HUES64 (cell line): ENCODE measurements at regions not wholly inside any gene's neighbourhood (a gene's known extent, or its start where the extent isn't known, plus 50 kb on each side); places are given as distances from the start of the nearest gene placed in this dataset.

ENCODE experiments used
- H3K27ac ChIP-seq: 2 replicates; pipeline ENCODE4 v1.7.0; 2013; ENCODE audit warnings: low read depth, low read length, inconsistent platforms
- H3K27me3 ChIP-seq: 2 replicates; pipeline ENCODE4 v1.6.1; 2013; ENCODE audit warnings: mild to moderate bottlenecking, low read length; ENCODE audit not compliant: insufficient read depth
- H3K36me3 ChIP-seq: 2 replicates; pipeline ENCODE4 v1.6.1; 2013; ENCODE audit warnings: mild to moderate bottlenecking, low read length; ENCODE audit not compliant: insufficient read depth
- H3K4me1 ChIP-seq: 2 replicates; pipeline ENCODE4 v1.6.1; 2013; ENCODE audit warnings: mild to moderate bottlenecking, low read length, moderate library complexity; ENCODE audit not compliant: insufficient read depth
- H3K4me3 ChIP-seq: 2 replicates; pipeline ENCODE4 v1.5.1; 2013; ENCODE audit warnings: mild to moderate bottlenecking, low read length, moderate library complexity
- H3K9ac ChIP-seq: 2 replicates; pipeline ENCODE4 v1.6.1; 2013; ENCODE audit warnings: mild to moderate bottlenecking, low read depth, low read length
- H3K9me3 ChIP-seq: 2 replicates; pipeline ENCODE4 v1.6.1; 2013; ENCODE audit warnings: low read depth, low read length; ENCODE audit not compliant: insufficient read depth
- WGBS: fragments of 150-250, 120-280 bp; methylation state at CpG from one replicate; pipeline ENCODE4 v1.1.7; 2013; ENCODE audit warnings: missing lambda C conversion rate; 5-methylcytosine and 5-hydroxymethylcytosine counted together

DNA sequence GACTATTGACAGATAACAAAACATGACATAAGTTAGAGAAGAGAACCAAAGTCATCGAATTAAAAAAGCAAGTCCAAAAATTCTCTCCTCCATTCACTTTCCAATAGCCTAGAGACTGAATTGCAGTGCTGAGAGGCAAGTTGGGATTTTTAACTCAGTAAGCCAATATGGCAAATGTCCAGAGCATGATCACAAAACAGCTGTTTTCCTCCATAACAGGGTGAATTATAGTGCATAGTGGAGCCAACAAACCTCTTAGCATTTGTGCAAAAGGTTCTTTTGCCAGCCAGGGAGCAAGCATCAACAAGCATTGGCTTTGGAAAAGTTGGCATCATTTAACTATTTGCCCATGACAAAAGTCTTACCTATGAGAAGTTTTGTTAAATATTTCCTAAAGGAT, 458.8 kb upstream of the NOVA1 start:
- no peak overlapping the region for H3K27ac ChIP-seq
- no peak overlapping the region for H3K9ac ChIP-seq
- H3K36me3 ChIP-seq: no peaks in the 10 kb centered on the region
- H3K4me1 ChIP-seq: no peaks in the 10 kb centered on the region
- H3K27me3 ChIP-seq: no peaks in the 10 kb centered on the region
- no peaks in the 10 kb centered on the region for H3K9me3 ChIP-seq
- no peak overlapping the region for H3K4me3 ChIP-seq
- WGBS: 82% methylated on average over 1 of the region's 1 CpG

DNA sequence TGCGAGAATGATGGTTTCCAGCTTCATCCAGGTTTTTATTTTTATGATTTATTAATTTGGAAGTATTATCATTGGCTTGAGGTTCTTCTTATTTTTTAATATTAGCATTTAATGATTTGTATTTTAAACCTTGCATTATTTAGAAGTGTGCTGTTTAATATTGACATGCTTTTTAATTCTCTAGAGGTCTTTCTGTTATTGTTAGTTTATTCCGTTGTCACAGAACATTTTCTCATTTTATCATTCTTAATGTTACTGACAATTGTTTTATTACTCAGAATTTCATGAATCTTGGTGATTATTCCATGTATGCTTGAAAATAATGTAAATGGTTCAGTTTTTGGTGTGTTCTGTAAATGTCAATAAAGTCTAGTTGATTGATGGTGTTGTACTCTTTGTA, 463.5 kb upstream of the NOVA1 start:
- 100% methylated on average over 1 of the region's 2 CpGs for WGBS
- no peak overlapping the region for H3K4me3 ChIP-seq

DNA sequence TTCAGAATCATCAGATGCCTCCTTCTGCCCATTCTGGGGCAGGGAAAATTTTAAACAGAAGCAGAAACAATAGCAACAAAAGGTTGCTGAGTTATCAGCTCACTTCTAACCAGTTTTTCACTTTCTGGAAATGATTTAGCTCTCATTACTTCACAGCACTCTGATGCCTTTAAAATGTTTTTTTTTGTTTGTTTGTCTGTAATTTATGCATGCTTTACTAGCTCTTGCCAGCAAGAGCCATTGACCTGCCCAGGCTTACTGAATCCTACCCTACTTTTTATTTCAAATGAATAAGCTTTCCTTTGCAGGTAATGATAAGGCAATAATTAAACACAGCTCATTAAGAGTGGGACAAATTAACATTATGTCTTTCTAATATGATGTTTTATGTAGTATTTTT, 466.1 kb upstream of the NOVA1 start:
- Histone ChIP-seq H3K4me1 (no peaks in the 10 kb centered on the region), H3K27ac (no peak overlapping the region), H3K36me3 (no peaks in the 10 kb centered on the region), H3K27me3 (no peaks in the 10 kb centered on the region), H3K4me3 (no peak overlapping the region), H3K9me3 (no peaks in the 10 kb centered on the region), H3K9ac (no peak overlapping the region)

More for the DNA sequence above, 463.5 kb upstream of the NOVA1 start:
- Histone ChIP-seq H3K9me3 (no peaks in the 10 kb centered on the region), H3K9ac (no peak overlapping the region), H3K4me1 (no peaks in the 10 kb centered on the region), H3K27ac (no peak overlapping the region), H3K36me3 (no peaks in the 10 kb centered on the region), H3K27me3 (no peaks in the 10 kb centered on the region)

DNA sequence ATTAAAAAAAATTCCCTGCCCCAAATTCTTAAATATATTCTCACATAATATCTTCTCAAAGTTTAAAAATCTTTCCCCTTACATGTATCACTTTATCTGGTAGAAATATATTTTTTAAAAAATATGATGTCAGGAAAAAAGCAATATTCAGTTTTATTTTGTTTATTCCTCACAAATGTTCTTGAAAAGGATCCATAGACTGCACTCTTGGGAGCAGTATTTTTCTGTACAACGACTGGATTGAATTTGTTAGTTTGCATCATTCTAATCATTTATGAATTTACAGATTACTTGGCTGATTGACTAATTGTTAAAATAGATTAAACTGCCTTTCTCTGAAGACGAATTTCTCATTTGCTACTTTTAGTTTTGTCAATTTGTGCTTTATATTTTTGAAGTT, 468.1 kb upstream of the NOVA1 start:
- H3K9me3 ChIP-seq: no peaks in the 10 kb centered on the region
- H3K4me1 ChIP-seq: no peaks in the 10 kb centered on the region
- no peak overlapping the region for H3K27ac ChIP-seq
- 100% methylated on average over 1 of the region's 2 CpGs for WGBS
- no peak overlapping the region for H3K4me3 ChIP-seq
- no peaks in the 10 kb centered on the region for H3K27me3 ChIP-seq
- H3K36me3 ChIP-seq: no peaks in the 10 kb centered on the region
- no peak overlapping the region for H3K9ac ChIP-seq

DNA sequence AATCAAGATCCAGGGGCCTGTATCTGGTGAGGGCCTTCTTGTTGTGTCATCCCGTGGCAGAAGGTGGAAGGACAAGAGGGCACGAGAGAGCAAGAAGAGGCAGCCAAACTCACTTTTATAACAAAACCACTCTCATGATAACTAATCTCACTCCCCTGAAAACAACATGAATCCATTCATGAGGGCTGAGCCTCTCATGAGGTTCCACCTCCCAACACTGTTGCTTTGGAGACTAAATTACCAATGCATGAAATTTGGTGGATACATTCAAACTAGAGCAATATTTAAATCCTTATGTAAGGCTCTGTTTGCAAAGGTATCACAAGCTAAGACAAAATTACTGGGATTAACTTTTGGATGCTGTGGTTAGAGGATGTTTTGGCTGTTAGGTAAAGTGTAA, 470.1 kb upstream of the NOVA1 start:
- WGBS: 90% methylated on average over 2 of the region's 2 CpGs
- Histone ChIP-seq H3K4me1 (no peaks in the 10 kb centered on the region), H3K9me3 (no peaks in the 10 kb centered on the region)

DNA sequence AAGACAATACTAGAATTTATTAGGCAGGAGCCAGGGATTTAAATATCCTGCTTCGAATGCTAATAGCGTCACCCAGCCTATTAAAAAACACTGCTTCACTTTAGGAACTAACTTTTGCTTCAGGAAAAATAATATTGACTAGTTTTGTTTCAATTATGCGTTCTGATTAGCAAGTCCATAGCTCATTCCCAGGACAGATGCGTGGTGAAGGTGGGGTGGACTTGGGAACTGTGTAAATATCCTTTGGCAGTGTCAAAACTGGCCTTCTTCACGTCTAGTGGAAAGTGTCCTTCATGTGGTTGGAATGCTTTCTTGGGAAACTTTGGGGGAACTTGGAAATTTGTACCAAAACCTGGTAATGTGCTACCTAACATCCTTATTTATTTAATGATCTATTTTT, 474.8 kb upstream of the NOVA1 start:
- Histone ChIP-seq H3K4me3 (no peak overlapping the region), H3K36me3 (no peaks in the 10 kb centered on the region), H3K9ac (no peak overlapping the region), H3K4me1 (no peaks in the 10 kb centered on the region), H3K9me3 (no peaks in the 10 kb centered on the region), H3K27me3 (no peaks in the 10 kb centered on the region), H3K27ac (no peak overlapping the region)
- 74% methylated on average over 5 of the region's 5 CpGs for WGBS

More for the DNA sequence above, 470.1 kb upstream of the NOVA1 start:
- no peak overlapping the region for H3K4me3 ChIP-seq
- H3K27me3 ChIP-seq: no peaks in the 10 kb centered on the region
- no peaks in the 10 kb centered on the region for H3K36me3 ChIP-seq
- H3K9ac ChIP-seq: no peak overlapping the region
- no peak overlapping the region for H3K27ac ChIP-seq

DNA sequence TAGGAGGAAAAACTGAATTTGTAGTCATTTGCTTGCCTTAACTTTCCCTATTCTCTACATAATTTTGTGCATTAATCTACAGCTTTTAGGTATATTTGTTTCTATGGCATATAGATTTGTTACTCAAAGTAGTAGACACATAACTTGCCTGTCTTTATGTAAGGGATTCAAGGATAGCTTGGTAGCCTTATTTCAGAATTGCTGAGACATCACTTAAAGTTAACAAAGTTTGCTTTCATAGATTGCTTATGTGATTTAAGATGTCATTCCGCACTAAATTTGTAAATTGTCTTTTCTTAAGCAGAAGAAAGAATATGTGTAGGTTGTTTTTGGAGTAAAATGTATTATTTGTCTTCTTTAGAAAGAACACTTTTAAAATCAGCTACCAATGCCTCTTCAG, 477.7 kb upstream of the NOVA1 start:
- no peaks in the 10 kb centered on the region for H3K27me3 ChIP-seq
- 96% methylated on average over 1 of the region's 1 CpG for WGBS

DNA sequence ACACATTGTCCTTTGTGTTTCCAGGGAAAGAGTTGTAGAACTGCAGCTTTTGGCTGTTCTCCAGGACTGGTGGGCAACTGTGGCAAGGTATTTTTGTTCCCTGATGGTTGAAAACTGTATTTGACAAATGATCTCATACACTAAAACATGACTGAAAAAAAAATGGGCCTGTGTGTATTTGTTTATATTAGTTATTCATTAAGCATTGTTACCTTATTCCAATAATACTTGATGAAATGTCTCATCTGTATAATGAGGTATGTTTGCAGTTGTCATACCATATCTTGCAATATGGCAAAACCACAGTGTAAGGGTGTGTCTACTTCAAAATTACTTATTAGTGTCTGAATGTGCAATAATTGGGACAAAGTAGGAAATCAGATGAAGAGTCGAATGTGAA, 479.4 kb upstream of the NOVA1 start:
- WGBS: 93% methylated on average over 1 of the region's 1 CpG
- Histone ChIP-seq H3K27ac (no peak overlapping the region), H3K9me3 (no peaks in the 10 kb centered on the region), H3K36me3 (no peaks in the 10 kb centered on the region), H3K4me1 (no peaks in the 10 kb centered on the region), H3K27me3 (no peaks in the 10 kb centered on the region), H3K4me3 (no peak overlapping the region), H3K9ac (no peak overlapping the region)

More for the DNA sequence above, 477.7 kb upstream of the NOVA1 start:
- Histone ChIP-seq H3K27ac (no peak overlapping the region), H3K9me3 (no peaks in the 10 kb centered on the region), H3K9ac (no peak overlapping the region), H3K4me1 (no peaks in the 10 kb centered on the region), H3K36me3 (no peaks in the 10 kb centered on the region), H3K4me3 (no peak overlapping the region)

DNA sequence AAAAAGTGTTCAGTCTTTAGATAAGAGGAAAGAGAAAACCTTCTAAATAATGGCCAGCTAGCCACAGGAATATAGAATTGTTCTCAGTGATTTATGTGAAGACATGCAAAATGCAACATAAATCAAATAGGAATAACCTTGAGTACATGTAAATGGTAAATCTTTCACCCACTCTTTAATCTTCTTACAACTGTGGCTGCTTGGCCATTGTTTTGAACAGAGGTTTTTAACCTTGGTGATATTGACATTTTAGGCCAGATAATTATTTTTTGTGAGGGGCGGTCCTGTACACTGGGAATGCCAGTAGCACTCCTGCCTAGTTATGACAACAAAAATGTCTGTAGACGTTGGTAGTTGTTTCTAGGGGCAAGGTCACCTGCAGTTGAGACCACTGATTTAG, 479.9 kb upstream of the NOVA1 start:
- WGBS: 64% methylated on average over 2 of the region's 2 CpGs
- Histone ChIP-seq H3K4me1 (no peaks in the 10 kb centered on the region), H3K9me3 (no peaks in the 10 kb centered on the region), H3K4me3 (no peak overlapping the region), H3K27me3 (no peaks in the 10 kb centered on the region), H3K9ac (no peak overlapping the region), H3K36me3 (no peaks in the 10 kb centered on the region), H3K27ac (no peak overlapping the region)

DNA sequence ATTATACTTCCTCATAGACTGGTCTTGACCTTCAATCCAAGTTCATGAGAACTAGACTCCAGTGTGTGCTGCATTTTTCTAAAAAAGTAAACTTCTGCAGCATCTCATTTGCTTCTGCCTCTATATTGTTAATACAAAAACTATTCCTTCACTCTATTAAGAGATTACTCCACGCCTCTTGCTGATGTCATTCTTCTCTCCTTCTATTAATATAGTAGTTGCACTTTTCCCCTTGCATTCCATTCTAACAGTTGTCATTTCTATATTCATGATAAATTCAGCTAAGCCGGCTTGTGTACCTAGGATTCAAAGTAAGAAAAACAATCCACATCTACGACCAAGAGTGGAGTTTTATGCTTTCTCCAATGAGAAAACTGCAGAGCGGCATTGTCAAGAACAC, 480.4 kb upstream of the NOVA1 start:
- H3K4me3 ChIP-seq: no peak overlapping the region
- no peak overlapping the region for H3K9ac ChIP-seq
- H3K27me3 ChIP-seq: no peaks in the 10 kb centered on the region
- WGBS: 93% methylated on average over 4 of the region's 4 CpGs
- H3K27ac ChIP-seq: no peak overlapping the region
- H3K9me3 ChIP-seq: no peaks in the 10 kb centered on the region
- H3K4me1 ChIP-seq: no peaks in the 10 kb centered on the region
- no peaks in the 10 kb centered on the region for H3K36me3 ChIP-seq

DNA sequence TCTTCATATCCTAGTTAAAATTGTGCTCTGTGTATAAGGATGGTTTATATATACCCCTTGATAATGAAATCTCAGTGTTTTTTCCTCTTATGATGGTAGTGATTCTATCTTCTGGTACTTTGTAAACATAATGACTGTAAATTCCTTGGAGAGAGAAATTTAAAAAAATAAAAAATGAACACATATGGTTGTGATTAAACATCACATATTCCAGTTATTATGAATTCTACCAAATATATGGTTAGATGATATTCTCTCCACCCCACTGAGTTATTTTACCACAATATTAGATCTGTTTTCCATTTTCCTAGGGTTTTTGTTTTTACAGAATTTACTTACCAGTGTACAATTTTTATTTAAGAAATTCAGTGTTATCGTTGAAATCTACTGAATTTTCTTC, 481.9 kb upstream of the NOVA1 start:
- Histone ChIP-seq H3K4me1 (no peaks in the 10 kb centered on the region), H3K27me3 (no peaks in the 10 kb centered on the region), H3K9me3 (no peaks in the 10 kb centered on the region), H3K9ac (no peak overlapping the region), H3K27ac (no peak overlapping the region), H3K36me3 (no peaks in the 10 kb centered on the region), H3K4me3 (no peak overlapping the region)
- WGBS: no CpG with 5 or more reads among the region's 1 CpG

DNA sequence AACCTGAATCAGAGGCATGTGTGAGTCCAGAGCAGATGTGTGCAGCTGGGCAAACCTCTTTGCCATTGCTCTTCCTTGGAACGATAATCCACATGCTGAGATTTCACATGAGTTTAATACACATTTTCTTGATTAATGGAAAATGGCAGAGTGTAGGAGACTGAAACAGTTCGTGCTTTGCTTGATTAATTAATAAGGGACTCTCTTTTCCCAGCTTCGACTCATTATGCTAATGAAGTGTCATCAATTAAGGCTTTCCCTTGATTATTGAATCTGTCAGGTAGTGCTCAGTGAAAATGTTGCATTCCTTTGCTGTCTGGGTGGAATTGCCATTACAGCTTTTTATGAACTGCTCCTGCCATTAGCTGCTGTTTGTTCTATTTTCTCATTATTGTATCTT, 487.7 kb upstream of the NOVA1 start:
- H3K27ac ChIP-seq: no peak overlapping the region
- H3K9ac ChIP-seq: no peak overlapping the region
- no peak overlapping the region for H3K4me3 ChIP-seq
- no peaks in the 10 kb centered on the region for H3K4me1 ChIP-seq
- no peaks in the 10 kb centered on the region for H3K27me3 ChIP-seq
- no peaks in the 10 kb centered on the region for H3K9me3 ChIP-seq
- 84% methylated on average over 3 of the region's 3 CpGs for WGBS
- no peaks in the 10 kb centered on the region for H3K36me3 ChIP-seq
